Hematopoietic multipotent progenitor cell treated with erythropoietin and hydrocortisone succinate and interleukin-3 and kit ligand, for 6 days (in vitro differentiated cells): ENCODE measurements at regions not wholly inside any gene's neighbourhood (a gene's known extent, or its start where the extent isn't known, plus 50 kb on each side); places are given as distances from the start of the nearest gene placed in this dataset.
"Not testable (repeated sequence)": the region's sequence is repeated elsewhere in the genome, so short reads cannot be mapped to it uniquely, and the experiment has no call there.

Experiments used
- DNase-seq: peaks from one replicate; pipeline ENCODE4 v3.0.0-alpha.2; 2015

- DNase-seq = no peak
Measured at GRCh38 chr4:13989501-13989900, 362.0 kb upstream of the BOD1L1 start.

GRCh38 chr4:13990596-13991589, 363.4 kb upstream of the BOD1L1 start:
- DNase-seq = peak; percentile 39

- DNase-seq = no peak
Measured at GRCh38 chr4:13992041-13992440, 364.5 kb upstream of the BOD1L1 start.

GRCh38 chr4:13992975-13993520, 365.5 kb upstream of the BOD1L1 start:
- DNase-seq = no peak

- no peak for DNase-seq
Measured at GRCh38 chr4:13994016-13994415, 366.5 kb upstream of the BOD1L1 start.

- DNase-seq = no peak
Measured at GRCh38 chr4:13998850-13999445, 371.4 kb upstream of the BOD1L1 start.

- DNase-seq = no peak
Measured at GRCh38 chr4:14000091-14000814, 372.7 kb upstream of the BOD1L1 start.

GRCh38 chr4:14002331-14002730, 374.8 kb upstream of the BOD1L1 start:
- DNase-seq = not testable (repeated sequence)

GRCh38 chr4:14008494-14008893, 381.0 kb upstream of the BOD1L1 start:
- peak; percentile 55 for DNase-seq

GRCh38 chr4:14018191-14018853, 390.8 kb upstream of the BOD1L1 start:
- DNase-seq = no peak

- DNase-seq = peak; percentile 7
Measured at GRCh38 chr4:14022456-14022855, 394.9 kb upstream of the BOD1L1 start.

- DNase-seq = no peak
Measured at GRCh38 chr4:14023036-14023435, 395.5 kb upstream of the BOD1L1 start.

- DNase-seq = no peak
Measured at GRCh38 chr4:14023896-14024295, 396.4 kb upstream of the BOD1L1 start.

GRCh38 chr4:14025111-14025510, 397.6 kb upstream of the BOD1L1 start:
- DNase-seq = no peak

GRCh38 chr4:14025891-14026290, 398.4 kb upstream of the BOD1L1 start:
- no peak for DNase-seq

GRCh38 chr4:14028862-14029261, 401.3 kb upstream of the BOD1L1 start:
- no peak for DNase-seq

GRCh38 chr4:14035076-14035475, 407.6 kb upstream of the BOD1L1 start:
- no peak for DNase-seq

- no peak for DNase-seq
Measured at GRCh38 chr4:14043203-14043602, 415.7 kb upstream of the BOD1L1 start.

GRCh38 chr4:14046642-14047041, 419.1 kb upstream of the BOD1L1 start:
- DNase-seq = no peak

- no peak for DNase-seq
Measured at GRCh38 chr4:14047840-14048239, 420.3 kb upstream of the BOD1L1 start.

- no peak for DNase-seq
Measured at GRCh38 chr4:14049946-14050345, 422.4 kb upstream of the BOD1L1 start.

GRCh38 chr4:14053291-14053690, 425.8 kb upstream of the BOD1L1 start:
- DNase-seq = no peak

- DNase-seq = no peak
Measured at GRCh38 chr4:14054391-14054790, 426.9 kb upstream of the BOD1L1 start.
